Urothelium cell line (cell line): ENCODE measurements at regions not wholly inside any gene's neighbourhood (a gene's known extent, or its start where the extent isn't known, plus 50 kb on each side); places are given as distances from the start of the nearest gene placed in this dataset.

ENCODE experiments used
- DNase-seq: peaks from one replicate; pipeline ENCODE4 v3.0.0; 2011; ENCODE audit warnings: low spot score, mixed read lengths
- FAIRE-seq: peaks from 2 replicates; lab custom pipeline; 2011; peaks lifted over from hg19 to GRCh38; lab: Jason Lieb, UNC

DNA sequence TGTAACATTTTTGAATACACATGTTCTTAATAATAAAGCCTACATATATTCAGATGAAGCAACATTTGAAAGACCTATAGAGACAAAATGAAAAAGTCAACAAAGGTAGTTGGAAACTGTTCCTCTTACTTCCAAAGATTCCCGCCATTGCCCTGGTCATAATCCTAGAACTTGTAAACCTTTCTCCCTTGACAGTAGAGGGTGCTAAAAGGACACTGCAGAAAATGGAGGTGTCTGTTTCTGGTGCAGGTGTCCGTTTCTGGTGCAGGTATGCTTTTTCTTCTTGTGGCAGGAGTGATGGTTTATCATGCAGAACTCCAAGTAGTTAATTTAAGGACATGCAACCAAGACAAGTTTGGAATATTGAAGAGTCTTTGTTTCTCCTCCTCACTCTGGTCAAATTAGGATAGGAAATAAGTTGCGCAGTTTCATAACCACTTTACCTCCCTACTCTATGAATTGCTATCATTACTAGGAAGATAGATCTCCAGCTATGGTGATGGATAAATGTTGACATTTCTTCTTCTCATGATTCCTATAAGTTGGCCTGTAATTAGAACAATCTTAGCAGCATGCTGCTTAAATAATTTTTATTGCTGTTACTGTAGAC, 56.0 kb upstream of the FAM174A start:
- FAIRE-seq (no peak), DNase-seq (peak; percentile 24)

DNA sequence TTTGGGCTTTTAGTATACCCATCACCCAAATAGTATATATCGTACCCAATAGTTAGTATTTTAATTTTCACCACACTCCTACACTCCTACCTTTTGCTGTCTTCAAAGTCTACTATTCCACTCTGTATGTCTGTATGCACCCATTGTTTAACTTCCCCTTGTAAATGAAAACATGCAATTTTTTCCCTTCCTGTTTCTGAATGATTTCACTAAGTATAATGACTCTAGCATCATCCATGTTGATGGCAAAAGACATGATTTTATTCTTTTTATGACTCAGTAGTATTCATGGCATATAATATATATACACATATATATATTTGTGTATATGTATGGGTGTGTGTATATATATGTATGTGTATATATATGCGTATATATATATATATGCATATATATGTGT, 63.1 kb upstream of the FAM174A start:
- FAIRE-seq = no peak
- DNase-seq = no peak

DNA sequence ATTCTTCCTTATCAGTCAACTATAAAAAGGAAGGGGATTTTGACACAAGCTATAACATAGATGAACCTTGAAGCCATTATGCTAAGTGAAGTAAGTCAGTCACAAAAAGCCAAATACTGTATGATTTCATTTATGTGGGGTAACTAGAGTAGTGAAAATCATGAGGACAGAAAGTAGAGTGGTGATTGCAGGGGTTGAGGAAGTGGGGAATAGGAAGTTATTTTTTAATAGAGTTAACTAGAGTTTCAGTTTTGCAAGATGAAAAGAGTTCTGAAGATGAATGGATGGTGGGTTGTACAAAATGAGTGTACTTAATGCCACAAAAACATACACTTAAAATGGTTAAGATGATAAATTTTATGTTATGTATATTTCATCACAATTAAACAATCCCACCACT, 65.4 kb upstream of the FAM174A start:
- DNase-seq = no peak
- FAIRE-seq = no peak

DNA sequence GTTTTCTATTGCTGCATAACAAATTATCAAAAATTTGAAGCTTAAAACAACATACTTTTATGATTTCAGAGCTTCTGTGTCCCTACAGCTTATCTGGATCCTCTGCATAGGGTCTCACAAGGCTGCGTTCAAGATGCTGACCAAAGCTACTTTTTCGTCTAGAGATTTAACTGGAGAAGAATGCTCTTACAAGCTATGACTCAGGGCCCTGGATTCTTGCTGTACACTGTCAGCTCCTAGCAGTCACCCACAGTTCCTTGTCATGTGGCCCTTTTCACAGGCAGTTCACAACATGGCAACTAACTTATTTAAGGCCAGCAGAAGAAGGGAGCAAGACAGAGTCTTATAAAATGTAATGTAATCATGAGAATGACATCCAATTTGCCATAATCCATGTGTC, 70.8 kb upstream of the FAM174A start:
- DNase-seq (peak; percentile 26), FAIRE-seq (no peak)

DNA sequence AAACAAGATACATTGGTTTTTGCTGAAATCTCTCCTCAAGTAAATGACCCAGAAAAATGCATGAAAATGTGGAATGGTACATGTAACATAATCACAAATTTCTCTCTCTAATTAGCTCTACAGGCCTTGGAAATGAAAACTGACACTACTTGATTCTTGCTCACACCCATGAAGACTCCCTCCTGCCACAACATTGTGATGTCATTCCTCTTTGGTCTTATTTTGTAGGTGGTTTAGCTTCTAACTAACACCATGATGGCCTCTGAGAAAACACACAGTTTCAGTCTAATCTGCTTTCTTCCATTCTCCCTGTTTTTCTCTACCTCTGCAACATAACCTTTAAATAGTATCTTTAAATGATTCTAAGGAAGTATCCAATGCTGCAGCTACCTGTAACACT, 78.6 kb upstream of the FAM174A start:
- FAIRE-seq (no peak), DNase-seq (no peak)

DNA sequence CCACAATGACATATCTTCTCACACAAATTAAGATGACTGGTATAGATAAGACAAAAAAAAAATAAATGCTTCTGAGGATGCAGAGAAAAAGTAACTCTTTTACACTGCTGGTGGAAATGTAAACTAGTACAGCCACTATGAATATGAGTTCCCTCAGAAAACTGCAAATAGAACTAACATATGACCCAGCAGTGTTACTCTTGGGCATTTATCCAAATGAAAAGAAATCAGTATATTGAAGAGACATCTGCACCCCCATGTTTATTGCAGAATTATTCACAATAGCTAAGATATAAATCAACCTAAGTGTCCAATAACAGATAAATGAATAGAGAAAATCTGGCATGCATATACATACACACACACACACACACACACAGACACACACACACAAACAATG, 83.0 kb upstream of the FAM174A start:
- FAIRE-seq (no peak), DNase-seq (no peak)

DNA sequence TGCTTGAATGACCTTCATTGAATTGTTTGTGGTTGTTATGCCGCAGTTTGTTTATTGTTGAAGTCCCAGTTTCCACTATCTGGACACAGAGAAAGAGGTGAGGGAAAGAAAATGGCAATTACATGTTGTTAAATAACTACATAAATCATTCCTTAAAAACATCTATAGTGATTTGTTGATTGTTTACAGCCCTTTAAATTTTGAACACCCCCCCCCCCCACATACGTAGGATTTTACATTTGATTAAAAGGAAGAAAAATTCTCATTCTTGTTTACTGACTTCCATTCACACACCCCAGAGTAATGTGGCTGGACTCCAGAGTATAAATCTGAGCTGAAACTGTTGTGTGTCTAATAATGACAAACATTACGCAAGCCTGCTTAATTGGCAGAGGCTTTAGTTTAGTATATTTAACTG, 87.1 kb upstream of the FAM174A start:
- no peak for FAIRE-seq
- no peak for DNase-seq

DNA sequence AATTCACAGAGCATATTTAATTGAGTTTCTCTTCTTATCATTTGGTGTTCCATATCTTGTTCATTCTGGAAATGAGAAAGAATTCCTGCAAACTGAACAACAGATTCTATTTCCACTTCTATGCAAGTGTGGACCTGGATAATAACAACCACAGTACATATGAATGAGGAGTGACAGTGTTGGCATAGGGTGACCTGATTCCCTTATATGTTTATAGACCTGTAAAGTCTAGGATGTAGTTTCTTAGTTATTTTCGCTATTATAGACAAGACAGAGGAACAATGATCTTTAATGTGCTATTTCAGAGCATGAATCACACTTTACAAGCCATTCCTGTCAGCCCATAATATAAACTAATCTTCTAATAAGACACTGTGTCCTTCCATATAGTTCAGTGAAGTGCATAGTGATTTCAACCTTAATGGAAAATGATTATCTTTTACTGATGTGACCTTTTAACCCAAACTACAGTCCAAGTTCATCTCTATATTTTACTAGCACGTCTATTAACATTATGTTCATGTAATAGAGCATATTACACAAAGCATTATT, 88.2 kb upstream of the FAM174A start:
- FAIRE-seq = no peak

DNA sequence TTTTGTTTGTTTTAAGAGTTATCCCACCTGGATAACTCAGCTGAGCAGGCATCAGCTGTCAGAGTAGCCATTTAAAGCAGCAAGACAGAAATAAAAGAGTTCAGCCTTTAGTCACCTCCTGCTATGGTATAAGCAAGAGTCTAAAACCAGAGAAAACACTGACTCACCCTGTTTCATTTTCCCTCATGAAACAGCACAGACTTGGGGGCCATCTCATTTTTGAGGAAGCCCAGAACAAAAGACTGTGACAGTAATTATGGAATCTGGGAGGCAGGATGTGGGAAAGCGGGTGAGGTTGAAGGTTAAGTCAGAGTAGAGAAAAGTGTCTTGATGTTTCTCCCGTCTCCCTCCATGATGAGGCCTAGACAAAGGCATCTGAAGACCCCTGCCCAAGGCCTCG, 90.2 kb upstream of the FAM174A start:
- no peak for FAIRE-seq

More for the DNA sequence above, 88.2 kb upstream of the FAM174A start:
- DNase-seq = no peak

DNA sequence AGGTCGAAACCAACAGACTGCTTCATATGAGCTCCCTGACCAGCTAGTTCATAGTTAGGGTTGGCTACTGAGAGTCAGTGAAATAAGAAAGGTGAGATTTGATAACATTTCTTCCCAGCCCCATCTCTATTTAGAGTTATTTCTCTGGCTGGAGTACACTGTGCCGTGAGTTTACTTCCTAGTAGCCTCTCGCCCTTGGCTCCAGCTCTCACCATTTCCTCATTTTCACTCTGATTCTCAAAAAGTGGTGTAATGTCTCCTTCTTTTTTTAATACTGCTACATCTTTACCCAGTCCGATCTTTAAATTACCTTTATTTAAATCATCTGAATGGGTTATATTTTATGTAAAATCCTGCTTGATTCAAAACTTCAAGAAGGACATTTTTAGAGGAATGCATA, 100.4 kb upstream of the FAM174A start:
- DNase-seq (no peak), FAIRE-seq (no peak)

More for the DNA sequence above, 90.2 kb upstream of the FAM174A start:
- peak; percentile 6 for DNase-seq

DNA sequence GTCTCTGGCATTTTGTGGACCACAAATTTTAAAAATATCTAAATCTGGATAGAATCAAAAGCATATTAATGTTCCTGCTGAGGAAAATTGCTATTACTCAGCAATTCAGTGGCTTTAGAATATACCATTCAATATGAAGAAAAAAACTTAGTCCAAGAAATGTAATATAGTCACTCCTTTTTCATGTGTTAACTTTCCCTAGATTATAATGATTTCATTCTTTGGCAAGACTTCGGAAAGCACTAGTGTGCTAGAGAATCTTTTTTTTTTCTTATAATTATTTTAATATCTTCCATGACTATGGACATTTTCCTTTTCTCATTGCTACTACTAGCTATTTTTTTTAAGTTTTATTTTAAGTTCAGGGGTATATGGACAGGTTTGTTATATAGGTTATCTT, 102.4 kb upstream of the FAM174A start:
- FAIRE-seq (no peak), DNase-seq (no peak)

DNA sequence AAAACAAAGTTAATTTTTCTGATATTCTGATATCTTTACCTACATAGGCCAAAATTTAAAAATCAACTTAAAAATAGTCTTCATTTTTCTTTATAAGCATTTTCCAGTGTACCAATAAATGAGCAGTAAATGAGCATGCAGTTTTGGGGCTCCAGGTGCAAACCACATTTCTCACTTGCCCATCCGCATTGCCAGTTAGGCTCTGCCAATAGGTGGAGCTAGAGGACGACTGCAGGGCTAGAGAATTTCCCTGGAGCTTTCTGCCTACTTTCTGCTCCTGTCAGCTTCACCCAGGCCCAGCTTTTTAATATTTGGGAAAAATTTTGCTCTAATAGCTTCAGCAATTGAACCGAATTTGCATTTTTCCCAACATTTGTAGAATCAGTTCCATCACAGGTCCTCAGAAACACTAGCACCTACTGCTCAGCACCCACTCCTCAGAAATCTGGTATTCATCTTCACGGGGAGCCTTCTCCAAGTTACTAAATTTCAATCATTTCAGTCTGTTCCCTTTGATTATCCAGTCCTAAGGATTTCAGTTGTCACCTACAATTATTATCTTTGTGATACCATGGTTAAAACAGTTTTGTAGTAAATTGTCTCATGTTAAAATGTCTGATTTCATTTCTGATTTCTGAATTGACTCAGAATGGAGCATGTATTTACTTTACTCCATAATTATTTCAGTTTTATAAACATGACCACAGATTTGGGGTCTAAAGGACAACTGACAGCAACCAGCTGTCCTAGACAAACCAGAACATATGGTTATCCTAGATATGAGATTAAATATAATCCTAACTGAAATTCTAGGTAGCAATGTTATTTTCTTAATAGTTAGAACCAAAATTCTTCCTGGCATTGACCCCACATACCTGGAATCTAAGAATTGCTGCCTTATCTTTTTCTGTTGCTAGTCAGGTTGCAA, 104.6 kb upstream of the FAM174A start:
- FAIRE-seq (no peak), DNase-seq (peak; percentile 41)

DNA sequence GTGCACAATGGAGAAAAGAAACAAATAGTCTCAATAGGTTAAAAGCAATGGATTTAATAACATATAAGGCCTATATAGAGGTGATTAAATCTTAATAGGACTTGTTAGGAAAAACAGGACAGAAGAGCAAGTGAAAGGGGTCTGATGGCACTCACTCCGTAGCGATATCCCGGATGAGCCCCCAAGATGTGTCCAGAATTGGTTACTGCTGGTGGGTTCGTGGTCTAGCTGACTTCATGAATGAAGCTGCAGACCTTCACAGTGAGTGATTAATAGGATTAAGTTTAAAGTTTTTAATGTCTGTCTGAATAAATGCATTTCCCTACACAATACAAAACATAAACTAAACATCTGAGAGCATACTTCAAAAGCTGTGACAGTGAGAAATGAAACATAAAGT, 110.4 kb upstream of the FAM174A start:
- FAIRE-seq (no peak), DNase-seq (no peak)

DNA sequence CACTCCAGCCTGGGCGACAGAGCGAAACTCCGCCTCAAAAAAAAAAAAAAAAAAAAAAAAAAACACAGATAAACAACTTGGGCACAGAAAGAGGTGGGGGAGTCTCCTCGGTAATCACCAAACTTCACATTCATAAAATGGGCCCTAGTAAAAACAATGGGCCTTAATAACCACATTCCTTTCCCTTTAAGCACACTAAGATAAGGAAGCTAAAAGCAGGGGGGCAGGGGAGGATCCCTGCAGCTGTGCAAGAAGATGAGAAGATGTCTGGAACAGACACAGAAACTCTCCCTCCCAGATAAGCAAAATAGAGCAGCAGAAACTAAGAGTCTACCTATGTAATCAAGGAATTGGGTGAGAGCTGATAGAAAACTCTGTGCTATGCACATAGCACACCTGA, 111.2 kb upstream of the FAM174A start:
- FAIRE-seq (no peak), DNase-seq (peak; percentile 23)

DNA sequence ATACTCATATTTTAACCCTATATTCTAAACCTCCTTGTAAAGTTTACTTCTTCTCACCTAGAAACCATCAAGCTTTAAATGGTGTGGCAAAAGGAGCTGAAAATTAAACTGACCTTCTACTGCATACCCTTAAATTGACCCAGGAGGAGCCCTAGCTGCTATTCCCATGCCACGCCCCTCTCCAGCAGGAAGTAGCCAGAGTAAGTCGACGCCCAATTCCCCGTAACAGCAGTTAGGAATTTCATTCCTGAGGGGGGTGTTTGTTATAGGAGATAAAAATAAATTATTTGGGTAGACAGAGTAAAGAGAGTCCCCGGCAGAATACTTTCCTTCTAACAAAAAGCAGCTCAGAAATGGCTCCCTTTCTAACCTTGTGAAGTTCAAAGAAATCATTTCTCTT, 111.8 kb upstream of the FAM174A start:
- peak; percentile 30 for DNase-seq
- FAIRE-seq = no peak

DNA sequence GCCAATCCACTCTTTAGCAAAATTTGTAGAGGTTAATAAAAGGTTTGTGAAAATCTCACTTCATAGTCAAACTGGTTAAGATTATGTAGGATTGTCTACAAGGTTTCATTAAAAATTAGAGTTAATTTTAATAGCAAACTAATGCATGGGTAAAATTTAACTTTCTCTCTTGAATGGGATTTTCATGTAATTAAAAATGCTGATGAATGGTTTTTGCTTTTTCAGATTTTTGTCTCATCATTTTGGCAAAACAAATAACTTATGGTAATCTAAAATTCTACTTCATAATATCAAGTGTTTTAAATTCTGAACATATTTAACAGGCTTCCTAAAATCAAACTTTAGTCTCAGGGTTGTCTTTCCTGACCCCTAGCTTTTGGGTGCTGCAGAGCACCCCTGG, 113.8 kb upstream of the FAM174A start:
- FAIRE-seq = no peak
- no peak for DNase-seq

DNA sequence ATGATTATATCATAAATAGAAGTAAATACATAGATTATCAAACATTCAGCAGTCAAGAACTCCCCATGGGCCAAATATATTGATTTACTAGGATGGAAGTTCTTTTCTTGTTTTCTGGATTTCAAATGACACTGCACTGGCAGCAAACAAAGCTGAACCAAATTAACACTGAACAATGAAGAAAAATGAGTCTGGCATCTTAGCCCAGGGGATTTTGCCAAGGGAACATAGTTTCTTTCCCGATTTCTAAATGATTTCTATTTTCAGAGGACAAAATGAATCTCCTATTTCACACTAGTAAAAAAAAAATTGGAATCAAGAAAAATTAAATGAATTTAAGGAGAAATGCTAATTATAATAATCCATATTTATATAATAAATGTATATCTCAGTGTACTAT, 116.9 kb upstream of the FAM174A start:
- no peak for DNase-seq
- FAIRE-seq = no peak

DNA sequence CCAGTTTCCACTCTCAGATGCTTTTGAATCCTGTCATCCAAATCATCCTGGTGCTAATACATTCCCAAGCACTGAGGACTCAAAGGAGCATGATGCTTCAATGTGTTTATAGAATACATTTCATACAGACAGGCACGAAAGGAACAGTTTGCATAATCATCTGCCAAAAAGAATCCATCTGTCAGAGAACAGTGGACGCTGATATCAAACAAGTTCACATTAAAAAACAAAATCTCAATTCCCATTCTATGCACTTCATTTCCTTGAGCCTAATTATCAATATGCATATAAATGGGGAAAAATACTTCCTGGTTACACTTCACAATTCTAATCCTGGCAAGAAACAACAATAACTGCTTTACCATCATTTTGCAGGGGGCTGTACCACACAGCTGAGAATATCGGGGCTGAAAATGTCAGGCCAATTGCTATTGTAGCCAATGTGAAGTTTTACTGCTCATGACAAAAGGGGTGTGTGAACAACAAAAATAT, 125.5 kb upstream of the FAM174A start:
- DNase-seq (no peak), FAIRE-seq (no peak)

DNA sequence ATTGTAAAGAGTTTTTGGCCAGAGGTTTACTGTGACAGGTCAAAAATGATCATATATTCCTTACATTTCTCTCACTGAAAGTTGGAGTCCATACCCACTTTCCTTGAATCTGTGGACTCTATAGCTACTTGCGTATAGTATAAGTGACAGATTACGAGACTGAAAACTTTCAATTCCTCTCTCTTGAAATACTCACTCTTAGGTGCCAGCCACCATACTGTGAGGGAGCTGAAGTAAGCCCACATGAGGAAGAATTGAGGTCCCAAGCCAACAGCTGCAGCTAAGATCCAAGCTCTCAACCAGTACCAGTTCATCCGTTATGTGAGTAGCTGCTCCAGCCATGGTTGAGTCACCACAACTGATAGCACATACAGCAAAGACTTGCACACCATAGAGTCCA, 128.1 kb upstream of the FAM174A start:
- no peak for FAIRE-seq

DNA sequence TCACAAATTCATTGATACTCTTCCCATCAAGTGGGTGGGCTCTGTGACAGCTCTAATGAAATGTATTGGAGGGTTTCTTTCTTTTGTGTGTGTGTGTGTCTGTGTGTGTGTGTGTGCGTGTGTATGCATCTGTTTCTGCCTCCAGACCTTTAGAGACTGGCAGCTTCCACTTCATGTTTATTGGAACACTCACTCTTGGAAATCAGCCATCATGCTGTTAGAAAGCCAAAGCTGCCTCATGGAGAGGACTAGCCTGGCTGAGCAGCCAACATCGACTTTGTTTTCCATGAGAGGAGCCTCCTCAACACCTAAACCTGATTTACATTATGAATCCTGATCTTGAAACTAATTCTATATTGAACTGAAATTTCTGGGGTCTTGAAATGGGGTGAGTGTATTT, 128.5 kb upstream of the FAM174A start:
- no peak for FAIRE-seq
- DNase-seq = no peak

More for the DNA sequence above, 128.1 kb upstream of the FAM174A start:
- no peak for DNase-seq

DNA sequence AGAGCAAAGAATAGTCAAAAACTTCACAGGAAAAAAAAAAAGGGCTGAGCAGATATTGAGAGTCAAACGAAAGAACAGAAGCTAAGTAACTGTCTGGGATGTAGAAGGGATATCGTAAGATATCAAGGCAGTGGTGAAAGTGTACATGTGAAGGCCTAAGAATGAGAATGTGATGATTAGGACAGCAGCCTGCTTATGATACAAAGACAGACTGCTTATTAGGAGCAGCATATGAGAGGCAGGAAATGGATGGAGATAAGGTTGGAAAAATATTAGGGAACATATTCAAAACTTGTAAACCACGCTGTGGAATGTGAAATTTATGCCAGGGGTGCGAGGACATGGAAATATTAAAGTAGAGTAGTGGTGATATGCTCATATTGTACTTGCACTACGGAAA, 133.1 kb upstream of the FAM174A start:
- no peak for DNase-seq
- no peak for FAIRE-seq

DNA sequence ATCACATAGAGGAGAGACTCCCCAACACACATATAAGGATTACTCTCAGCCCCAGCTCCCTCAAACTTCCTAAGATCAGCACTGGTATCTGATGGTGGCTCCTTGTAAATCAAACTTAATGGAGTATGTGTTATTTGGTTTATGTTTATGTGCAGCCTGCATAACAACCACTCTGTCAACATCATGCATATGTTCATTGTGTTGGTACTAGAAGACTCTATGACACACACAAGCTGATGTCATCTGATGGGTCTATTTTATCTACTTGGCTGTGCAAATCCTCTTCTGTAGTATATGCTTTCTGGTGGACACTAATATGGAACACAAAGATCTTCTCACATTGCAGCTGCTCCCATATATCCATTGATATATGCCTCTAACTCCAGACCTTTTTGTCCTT, 134.0 kb upstream of the FAM174A start:
- FAIRE-seq = no peak
- DNase-seq = no peak
